ENCODE measurements at regions not wholly inside any gene's neighbourhood (a gene's known extent, or its start where the extent isn't known, plus 50 kb on each side); places are given as distances from the start of the nearest gene placed in this dataset.

GRCh38 chr6:56795466-56796195 lies 152.9 kb upstream of the DST start:
- no peak for TF ChIP-seq CTCF (IDR thresholded peaks at IDR 0.05)

GRCh38 chr6:56794421-56794820 lies 151.7 kb upstream of the DST start:
- no peak for TF ChIP-seq CTCF (IDR thresholded peaks at IDR 0.05)

GRCh38 chr6:56793938-56794337 lies 151.2 kb upstream of the DST start:
- TF ChIP-seq CTCF (IDR thresholded peaks at IDR 0.05) = no peak

GRCh38 chr6:56790414-56790813 lies 147.7 kb upstream of the DST start:
- TF ChIP-seq CTCF (IDR thresholded peaks at IDR 0.05) = no peak

- TF ChIP-seq CTCF (IDR thresholded peaks at IDR 0.05) = no peak
Observed at GRCh38 chr6:56789879-56790278, 147.2 kb upstream of the DST start.

- no peak for TF ChIP-seq CTCF (IDR thresholded peaks at IDR 0.05)
Observed at GRCh38 chr6:56789342-56789741, 146.7 kb upstream of the DST start.

- TF ChIP-seq CTCF (IDR thresholded peaks at IDR 0.05) = no peak
Observed at GRCh38 chr6:56787209-56787608, 144.5 kb upstream of the DST start.

GRCh38 chr6:56786256-56786655 lies 143.6 kb upstream of the DST start:
- TF ChIP-seq CTCF (IDR thresholded peaks at IDR 0.05) = no peak
